ACC112 (cell line): ENCODE measurements at regions not wholly inside any gene's neighbourhood (a gene's known extent, or its start where the extent isn't known, plus 50 kb on each side); places are given as distances from the start of the nearest gene placed in this dataset.
"Not testable (repeated sequence)": the region's sequence is repeated elsewhere in the genome, so short reads cannot be mapped to it uniquely, and the experiment has no call there.

ENCODE experiments used
- H2AFZ ChIP-seq: fragments of 200-600 bp; sonication (generic); one replicate; pipeline ENCODE4 v1.6.0; 2017; ENCODE audit warnings: antibody characterized with exemption, low read length; ENCODE audit not compliant: unreplicated experiment
- H3K27ac ChIP-seq: fragments of 200-600 bp; sonication (generic); 2 replicates; pipeline ENCODE4 v1.5.1; 2014; ENCODE audit warnings: low read depth, mild to moderate bottlenecking, antibody characterized with exemption, low read length, moderate library complexity
- H3K27me3 ChIP-seq: fragments of 200-600 bp; sonication (generic); 2 replicates; pipeline ENCODE4 v1.6.1; 2014; ENCODE audit warnings: mild to moderate bottlenecking, antibody characterized with exemption, low read length, moderate library complexity, mixed read lengths; ENCODE audit not compliant: insufficient read depth
- H3K36me3 ChIP-seq: fragments of 200-600 bp; sonication (generic); 2 replicates; pipeline ENCODE4 v1.6.1; 2016; ENCODE audit warnings: mild to moderate bottlenecking, antibody characterized with exemption, low read length, moderate library complexity, mixed read lengths; ENCODE audit not compliant: insufficient read depth
- H3K4me1 ChIP-seq: fragments of 200-600 bp; sonication (generic); one replicate; pipeline ENCODE4 v1.6.1; 2016; ENCODE audit warnings: low read length, mixed read lengths; ENCODE audit not compliant: insufficient read depth, unreplicated experiment, control insufficient read depth
- H3K4me3 ChIP-seq: fragments of 200-600 bp; sonication (generic); 2 replicates; pipeline ENCODE4 v1.5.1; 2014; ENCODE audit warnings: mild to moderate bottlenecking, low read depth, low read length
- H3K79me2 ChIP-seq: fragments of 200-600 bp; sonication (generic); one replicate; pipeline ENCODE4 v1.6.0; 2016; ENCODE audit warnings: low read length; ENCODE audit not compliant: control insufficient read depth, unreplicated experiment, insufficient read depth

DNA sequence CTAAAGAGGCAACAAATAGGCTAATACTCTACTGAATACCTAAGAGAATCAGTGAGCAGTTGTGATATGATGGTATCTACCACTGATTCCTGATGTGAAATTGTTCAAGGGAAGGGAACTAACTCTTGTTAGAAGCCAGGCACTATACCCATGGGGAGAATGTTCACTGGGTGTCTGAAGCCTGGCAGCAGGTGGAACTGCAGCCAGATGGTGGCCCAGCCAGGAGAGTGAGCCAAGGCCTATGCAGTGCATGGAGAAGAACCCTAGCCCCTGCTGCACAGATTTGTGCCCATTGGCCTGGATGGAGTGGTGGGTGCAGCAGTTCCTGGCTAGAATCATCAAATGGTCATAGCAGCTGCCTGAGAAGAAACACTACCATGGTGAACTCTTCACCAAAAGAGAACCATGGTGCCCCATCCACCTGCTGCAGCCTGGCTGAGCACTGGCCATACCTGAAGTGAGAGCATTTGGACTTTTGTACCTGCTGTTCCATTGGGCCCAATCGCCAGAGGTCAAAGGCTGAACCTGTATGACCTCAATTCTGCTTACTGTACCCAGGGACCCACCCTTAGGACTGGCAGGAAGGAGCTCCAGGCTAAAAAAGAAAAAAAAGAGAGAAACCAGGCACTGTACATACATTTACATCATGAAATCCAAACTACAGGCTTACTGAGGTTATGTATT, 118.8 kb upstream of the IVNS1ABP start:
- no peaks in the 10 kb centered on the region for H3K27me3 ChIP-seq

DNA sequence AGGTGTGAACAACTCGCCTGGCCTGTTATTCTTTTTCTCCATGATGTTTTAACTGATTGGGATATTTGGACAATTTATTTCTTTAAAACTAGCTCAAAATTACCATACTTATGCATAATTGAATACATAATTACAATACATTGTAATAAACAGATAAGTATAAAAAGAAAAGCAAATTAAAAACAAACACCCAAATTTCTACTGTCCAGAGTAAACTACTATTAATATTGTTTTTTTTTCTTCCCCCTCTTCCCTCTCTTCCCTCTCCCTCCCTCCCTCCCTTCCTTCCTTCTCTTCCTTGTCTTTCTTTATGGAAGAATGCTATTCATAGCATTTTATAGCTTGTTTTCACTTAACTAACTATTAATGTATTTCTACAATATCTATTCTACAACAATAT, 117.7 kb upstream of the IVNS1ABP start:
- no peaks in the 10 kb centered on the region for H3K27me3 ChIP-seq
- no peaks in the 10 kb centered on the region for H3K36me3 ChIP-seq
- H2AFZ ChIP-seq, result no peak overlapping the region
- no peaks in the 10 kb centered on the region for H3K79me2 ChIP-seq
- no peaks in the 10 kb centered on the region for H3K4me1 ChIP-seq
- no peak overlapping the region for H3K4me3 ChIP-seq
- H3K27ac ChIP-seq, result no peak overlapping the region

More for the DNA sequence above, 118.8 kb upstream of the IVNS1ABP start:
- H3K4me1 ChIP-seq, result peaks cover under 1% of the 10 kb centered on the region
- H3K27ac ChIP-seq, result no peak overlapping the region
- H3K36me3 ChIP-seq, result no peaks in the 10 kb centered on the region
- no peak overlapping the region for H3K4me3 ChIP-seq
- no peak overlapping the region for H2AFZ ChIP-seq
- H3K79me2 ChIP-seq, result no peaks in the 10 kb centered on the region

DNA sequence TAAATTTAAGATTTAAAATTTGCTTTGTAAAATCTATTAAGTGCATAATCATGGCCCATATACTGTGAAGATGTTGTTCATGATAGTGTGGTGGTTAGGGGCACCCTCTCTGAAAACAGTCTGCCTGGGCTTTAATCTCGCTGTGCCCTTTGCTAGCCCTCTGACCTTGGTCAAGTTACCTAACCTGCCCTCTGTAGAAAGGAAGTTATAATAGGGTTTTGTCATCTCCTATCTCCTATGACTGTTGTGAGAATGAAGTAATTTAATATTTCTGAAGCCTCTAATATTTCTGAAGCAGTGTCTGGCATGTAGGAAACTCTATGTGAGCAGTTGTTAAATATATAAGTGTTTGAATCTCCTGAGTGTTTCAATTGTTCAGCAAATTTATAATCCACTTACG, 116.6 kb upstream of the IVNS1ABP start:
- no peaks in the 10 kb centered on the region for H3K4me1 ChIP-seq
- no peak overlapping the region for H3K27ac ChIP-seq
- H3K4me3 ChIP-seq, result no peak overlapping the region

DNA sequence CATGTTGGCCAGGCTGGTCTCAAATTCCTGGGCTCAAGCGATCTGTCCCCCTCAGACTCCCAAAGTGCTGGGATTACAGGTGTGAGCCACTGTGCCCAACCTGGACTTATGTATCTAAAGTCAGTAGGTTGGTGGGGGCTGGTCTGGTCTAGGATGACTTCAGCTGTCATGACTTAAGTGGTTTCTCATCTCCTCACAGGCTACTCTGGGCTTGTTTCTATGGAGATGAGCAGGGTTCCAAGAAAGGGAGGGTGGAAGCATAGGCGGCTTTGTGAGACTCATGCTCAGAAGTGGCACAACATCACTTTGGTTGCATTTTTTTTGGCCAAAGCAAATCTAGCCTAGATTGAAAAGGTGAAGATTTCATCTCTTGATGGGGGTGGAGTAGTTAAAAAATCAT, 115.9 kb upstream of the IVNS1ABP start:
- Histone ChIP-seq H3K4me3 (no peak overlapping the region), H3K79me2 (no peaks in the 10 kb centered on the region), H3K27me3 (no peaks in the 10 kb centered on the region), H3K27ac (no peak overlapping the region), H3K4me1 (no peaks in the 10 kb centered on the region), H3K36me3 (no peaks in the 10 kb centered on the region), H2AFZ (no peak overlapping the region)

More for the DNA sequence above, 116.6 kb upstream of the IVNS1ABP start:
- Histone ChIP-seq H3K27me3 (no peaks in the 10 kb centered on the region), H3K36me3 (no peaks in the 10 kb centered on the region), H3K79me2 (no peaks in the 10 kb centered on the region), H2AFZ (no peak overlapping the region)

DNA sequence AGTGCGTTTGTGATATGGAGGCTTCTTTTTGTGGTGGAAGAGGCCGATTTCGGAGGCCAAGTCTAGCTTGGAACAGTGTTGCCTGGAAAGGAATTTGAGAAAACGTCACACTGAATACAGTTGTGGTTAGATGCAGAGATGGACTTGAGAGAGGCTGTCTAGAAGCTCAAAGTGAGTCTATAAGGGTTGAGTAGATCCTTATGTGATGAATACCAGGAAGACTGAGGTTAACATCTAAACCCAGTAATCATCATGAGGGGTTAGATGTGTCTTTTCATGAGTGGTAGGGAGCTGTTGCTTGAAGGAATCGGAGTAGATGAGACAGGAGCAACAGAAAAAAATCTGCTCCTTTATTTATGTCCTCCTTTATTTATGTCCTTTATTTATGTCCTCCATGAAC, 114.6 kb upstream of the IVNS1ABP start:
- H3K27ac ChIP-seq, result no peak overlapping the region
- no peak overlapping the region for H2AFZ ChIP-seq
- H3K27me3 ChIP-seq, result no peaks in the 10 kb centered on the region
- no peaks in the 10 kb centered on the region for H3K36me3 ChIP-seq
- no peak overlapping the region for H3K4me3 ChIP-seq
- H3K79me2 ChIP-seq, result no peaks in the 10 kb centered on the region
- H3K4me1 ChIP-seq, result peaks cover 11% of the 10 kb centered on the region

DNA sequence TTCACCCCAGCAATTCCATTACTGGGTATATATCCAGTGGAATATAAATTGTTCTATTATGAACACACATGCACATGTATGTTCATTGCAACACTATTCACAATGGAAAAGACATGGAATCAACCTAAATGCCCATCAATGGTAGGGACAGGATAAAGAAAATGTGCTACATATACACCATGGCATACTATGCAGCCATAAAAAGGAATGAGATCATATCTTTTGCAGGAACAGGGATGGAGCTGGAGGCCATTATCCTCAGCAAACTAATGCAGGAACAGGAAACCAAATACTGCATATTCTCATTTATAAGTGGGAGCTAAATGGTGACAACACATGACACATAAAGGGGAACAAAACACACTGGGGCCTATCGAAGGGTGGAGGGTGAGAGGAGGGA, 112.6 kb upstream of the IVNS1ABP start:
- H3K4me1 ChIP-seq, result peaks cover 16% of the 10 kb centered on the region
- H3K27me3 ChIP-seq, H3K79me2 ChIP-seq, H3K36me3 ChIP-seq, H2AFZ ChIP-seq, H3K4me3 ChIP-seq, H3K27ac ChIP-seq: not testable (repeated sequence)

DNA sequence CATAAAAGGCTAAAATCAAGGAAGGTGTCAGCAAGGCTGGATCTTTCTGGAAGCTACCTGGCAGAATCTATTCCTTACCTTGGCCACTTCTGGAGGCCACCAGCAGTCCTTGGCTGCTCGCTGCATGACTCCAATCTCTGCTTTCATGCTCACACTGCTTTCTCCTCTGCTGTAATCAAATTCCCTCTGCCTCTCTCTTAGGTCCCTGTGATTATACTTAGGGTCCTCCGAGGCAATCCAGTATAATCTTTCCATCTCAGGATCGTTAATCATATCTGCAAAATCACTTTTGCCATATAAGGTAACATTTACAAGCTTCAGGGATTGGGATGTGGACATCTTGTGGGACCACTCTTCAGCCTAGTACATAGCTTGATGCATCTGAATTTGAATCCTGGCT, 110.7 kb upstream of the IVNS1ABP start:
- H3K4me3 ChIP-seq, result no peak overlapping the region
- no peaks in the 10 kb centered on the region for H3K36me3 ChIP-seq
- H3K27ac ChIP-seq, result no peak overlapping the region
- H3K27me3 ChIP-seq, result no peaks in the 10 kb centered on the region
- H3K4me1 ChIP-seq, result peaks cover 16% of the 10 kb centered on the region
- H2AFZ ChIP-seq, result no peak overlapping the region
- no peaks in the 10 kb centered on the region for H3K79me2 ChIP-seq

DNA sequence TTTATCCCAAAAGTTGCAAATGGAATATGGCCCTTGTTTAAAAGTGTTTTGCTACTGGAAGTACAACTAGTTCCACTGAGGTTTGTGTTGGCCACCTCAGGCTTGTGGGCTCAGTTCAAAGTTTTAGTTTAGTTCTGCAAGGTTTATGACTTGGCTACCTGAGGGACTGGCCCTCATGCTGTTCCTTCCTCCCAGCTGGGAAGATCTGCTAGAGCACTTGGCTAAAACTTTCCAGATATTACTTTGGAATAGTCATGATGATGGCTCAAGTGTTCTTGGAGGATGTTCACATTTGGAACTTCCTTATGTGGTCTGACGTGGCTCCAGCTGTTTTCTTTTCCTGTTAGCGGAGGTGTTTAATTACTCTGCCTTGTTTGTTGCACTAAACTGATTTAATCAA, 110.2 kb upstream of the IVNS1ABP start:
- H3K4me1 ChIP-seq, result peaks cover 16% of the 10 kb centered on the region
- H2AFZ ChIP-seq, result no peak overlapping the region
- no peaks in the 10 kb centered on the region for H3K36me3 ChIP-seq
- no peak overlapping the region for H3K4me3 ChIP-seq
- no peaks in the 10 kb centered on the region for H3K27me3 ChIP-seq
- H3K27ac ChIP-seq, result no peak overlapping the region
- no peaks in the 10 kb centered on the region for H3K79me2 ChIP-seq

DNA sequence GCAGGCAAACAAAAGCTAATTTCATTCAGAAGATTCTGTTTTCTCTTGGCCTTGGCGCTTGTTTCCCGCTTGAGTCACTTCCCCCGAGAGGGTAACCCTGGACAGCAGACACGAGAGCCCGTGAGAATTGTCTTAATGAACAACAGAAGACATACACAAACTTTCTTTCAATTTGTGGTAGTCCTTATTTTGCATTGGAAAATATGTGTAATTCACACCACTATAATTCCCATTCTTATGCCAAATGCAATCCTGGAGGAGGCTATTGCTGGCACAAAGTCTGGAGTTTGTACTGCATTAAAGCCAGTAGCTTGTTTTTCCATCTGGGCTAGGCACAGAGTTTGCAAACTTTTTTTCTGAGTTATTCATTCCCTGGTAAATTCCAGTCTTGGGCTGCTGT, 109.8 kb upstream of the IVNS1ABP start:
- H3K4me3 ChIP-seq, result peak overlapping the region; percentile 17
- no peak overlapping the region for H3K27ac ChIP-seq
- no peaks in the 10 kb centered on the region for H3K36me3 ChIP-seq
- no peaks in the 10 kb centered on the region for H3K79me2 ChIP-seq
- H3K27me3 ChIP-seq, result no peaks in the 10 kb centered on the region
- no peak overlapping the region for H2AFZ ChIP-seq
- H3K4me1 ChIP-seq, result peaks cover 16% of the 10 kb centered on the region

DNA sequence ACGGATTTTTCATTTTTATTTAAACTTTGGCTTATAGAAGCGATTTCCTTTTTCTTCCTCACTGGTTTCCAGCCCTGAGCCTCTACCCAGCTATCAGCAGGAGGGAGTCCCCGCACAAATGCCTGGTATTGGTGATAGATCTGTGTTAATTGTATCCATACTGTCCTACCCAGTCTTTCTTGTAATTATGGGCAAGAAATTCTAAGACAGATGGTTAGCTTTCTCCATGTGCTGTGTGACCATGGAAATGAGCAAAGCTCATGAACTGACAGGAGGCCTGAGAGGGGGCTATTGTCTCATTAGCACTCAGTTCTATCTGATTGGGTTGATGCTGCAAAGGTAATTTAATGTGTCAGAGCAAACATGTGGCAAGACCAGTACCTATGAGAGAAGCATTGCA, 108.1 kb upstream of the IVNS1ABP start:
- Histone ChIP-seq H3K4me3 (no peak overlapping the region), H3K27ac (no peak overlapping the region), H3K36me3 (no peaks in the 10 kb centered on the region), H3K79me2 (no peaks in the 10 kb centered on the region), H2AFZ (no peak overlapping the region), H3K4me1 (peaks cover 16% of the 10 kb centered on the region), H3K27me3 (no peaks in the 10 kb centered on the region)

DNA sequence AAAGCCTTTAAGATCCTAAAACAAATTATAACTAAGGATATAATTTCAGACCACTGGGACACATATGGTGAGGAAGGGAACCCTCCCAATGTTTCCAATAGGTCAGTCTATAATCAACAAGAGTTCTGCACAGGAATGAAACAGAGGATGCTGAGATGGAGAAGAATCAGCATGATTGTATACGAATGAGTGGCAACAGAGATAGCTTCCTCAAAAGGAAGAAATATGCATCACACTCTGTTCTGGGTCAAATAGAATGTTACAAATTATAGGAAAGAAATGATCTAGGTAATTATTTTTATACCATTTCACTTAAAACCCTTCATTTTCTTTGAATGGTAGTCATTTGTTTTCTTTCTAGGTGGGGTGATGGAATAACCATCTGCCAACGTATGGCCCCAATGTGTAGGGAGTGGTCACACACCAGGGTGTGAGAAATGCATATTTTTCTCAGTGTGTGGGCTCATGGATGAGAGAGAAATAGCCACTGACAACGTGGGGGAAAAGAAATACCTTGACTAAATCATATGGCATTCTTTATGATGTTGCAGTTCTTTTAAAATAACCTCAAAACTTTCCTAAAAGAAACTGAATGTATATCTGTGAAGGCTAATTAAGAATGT, 104.6 kb upstream of the IVNS1ABP start:
- H3K36me3 ChIP-seq, result no peaks in the 10 kb centered on the region
- peaks cover 5% of the 10 kb centered on the region for H3K4me1 ChIP-seq
- H3K27ac ChIP-seq, result no peak overlapping the region
- H3K4me3 ChIP-seq, result no peak overlapping the region
- H2AFZ ChIP-seq, result no peak overlapping the region
- H3K27me3 ChIP-seq, result no peaks in the 10 kb centered on the region
- no peaks in the 10 kb centered on the region for H3K79me2 ChIP-seq
